ENCODE measurements at regions not wholly inside any gene's neighbourhood (a gene's known extent, or its start where the extent isn't known, plus 50 kb on each side); places are given as distances from the start of the nearest gene placed in this dataset.

- Histone ChIP-seq H3K27me3 (ENCODE audit: control insufficient read depth, low read length) (no peaks in the 10 kb centered on the region), H3K79me2 (ENCODE audit: control insufficient read depth, low read length) (no peaks in the 10 kb centered on the region), H3K36me3 (ENCODE audit: control insufficient read depth, low read length) (no peaks in the 10 kb centered on the region), H3K27ac (ENCODE audit: low read depth, low read length) (no peak overlapping the region), H3K4me2 (ENCODE audit: low read length) (no peak overlapping the region), H4K20me1 (ENCODE audit: control insufficient read depth, insufficient read depth, low read depth, low read length) (no peaks in the 10 kb centered on the region), H3K4me3 (ENCODE audit: low read length) (no peak overlapping the region), H3K9me3 (ENCODE audit: control insufficient read depth, insufficient read depth, low read length) (no peaks in the 10 kb centered on the region), H3F3A (ENCODE audit: control insufficient read depth, insufficient read depth) (no peaks in the 10 kb centered on the region), H3K9me2 (replicated peaks; ENCODE audit: control insufficient read depth, low read length) (no peaks in the 10 kb centered on the region), H3K4me1 (ENCODE audit: control insufficient read depth, low read length) (no peaks in the 10 kb centered on the region)
- TF ChIP-seq CTCF (IDR thresholded peaks at IDR 0.05; ENCODE audit: low read depth, low read length, poor library complexity, severe bottlenecking) (no peak), EZH2phosphoT487 (IDR thresholded peaks at IDR 0.05; ENCODE audit: borderline replicate concordance, low read length) (no peak)
These were observed 349.4 kb downstream of the FAT4 start for GRCh38 chr4:125663896-125664767.

- H3F3A ChIP-seq (ENCODE audit: control insufficient read depth, insufficient read depth), result no peaks in the 10 kb centered on the region
- H3K4me3 ChIP-seq (ENCODE audit: low read length), result no peak overlapping the region
- H3K4me1 ChIP-seq (ENCODE audit: control insufficient read depth, low read length), result no peaks in the 10 kb centered on the region
- H4K20me1 ChIP-seq (ENCODE audit: control insufficient read depth, insufficient read depth, low read depth, low read length), result no peaks in the 10 kb centered on the region
- H3K79me2 ChIP-seq (ENCODE audit: control insufficient read depth, low read length), result no peaks in the 10 kb centered on the region
- TF ChIP-seq EZH2phosphoT487 (IDR thresholded peaks at IDR 0.05; ENCODE audit: borderline replicate concordance, low read length), result no peak
- no peak for TF ChIP-seq CTCF (IDR thresholded peaks at IDR 0.05; ENCODE audit: low read depth, low read length, poor library complexity, severe bottlenecking)
- H3K9me3 ChIP-seq (ENCODE audit: control insufficient read depth, insufficient read depth, low read length), result no peaks in the 10 kb centered on the region
- H3K27me3 ChIP-seq (ENCODE audit: control insufficient read depth, low read length), result no peaks in the 10 kb centered on the region
- H3K4me2 ChIP-seq (ENCODE audit: low read length), result no peak overlapping the region
- no peak overlapping the region for H3K27ac ChIP-seq (ENCODE audit: low read depth, low read length)
- no peaks in the 10 kb centered on the region for H3K36me3 ChIP-seq (ENCODE audit: control insufficient read depth, low read length)
- H3K9me2 ChIP-seq (replicated peaks; ENCODE audit: control insufficient read depth, low read length), result no peaks in the 10 kb centered on the region
These were observed 351.9 kb downstream of the FAT4 start for GRCh38 chr4:125666635-125667034.

GRCh38 chr4:125676156-125676555 is 361.4 kb downstream of the FAT4 start:
- no peaks in the 10 kb centered on the region for H3K36me3 ChIP-seq (ENCODE audit: control insufficient read depth, low read length)
- H3K9me2 ChIP-seq (replicated peaks; ENCODE audit: control insufficient read depth, low read length), result no peaks in the 10 kb centered on the region
- H3K4me2 ChIP-seq (ENCODE audit: low read length), result no peak overlapping the region
- H3F3A ChIP-seq (ENCODE audit: control insufficient read depth, insufficient read depth), result no peaks in the 10 kb centered on the region
- TF ChIP-seq CTCF (IDR thresholded peaks at IDR 0.05; ENCODE audit: low read depth, low read length, poor library complexity, severe bottlenecking) (no peak), EZH2phosphoT487 (IDR thresholded peaks at IDR 0.05; ENCODE audit: borderline replicate concordance, low read length) (no peak)
- no peaks in the 10 kb centered on the region for H3K4me1 ChIP-seq (ENCODE audit: control insufficient read depth, low read length)
- no peaks in the 10 kb centered on the region for H3K79me2 ChIP-seq (ENCODE audit: control insufficient read depth, low read length)
- H3K4me3 ChIP-seq (ENCODE audit: low read length), result no peak overlapping the region
- no peaks in the 10 kb centered on the region for H3K9me3 ChIP-seq (ENCODE audit: control insufficient read depth, insufficient read depth, low read length)
- no peaks in the 10 kb centered on the region for H3K27me3 ChIP-seq (ENCODE audit: control insufficient read depth, low read length)
- no peaks in the 10 kb centered on the region for H4K20me1 ChIP-seq (ENCODE audit: control insufficient read depth, insufficient read depth, low read depth, low read length)
- no peak overlapping the region for H3K27ac ChIP-seq (ENCODE audit: low read depth, low read length)
